DND-41 (cell line): ENCODE measurements at regions not wholly inside any gene's neighbourhood (a gene's known extent, or its start where the extent isn't known, plus 50 kb on each side); places are given as distances from the start of the nearest gene placed in this dataset.

Experiments used
- ATAC-seq: fragments of 200-7000 bp; cut with Tn5 transposase; 3 replicates; pipeline ENCODE4 v1.9.1; 2021; ENCODE audit warnings: low read depth; ENCODE audit not compliant: insufficient read depth
- DNase-seq: peaks from one replicate; pipeline ENCODE4 v3.0.0-alpha.2; 2020
- H2AFZ ChIP-seq: 2 replicates; pipeline ENCODE4 v1.6.0; 2012; ENCODE audit warnings: low read depth, low read length
- H3K27ac ChIP-seq: 2 replicates; pipeline ENCODE4 v1.5.1; 2012; ENCODE audit warnings: low read length, inconsistent platforms
- H3K27me3 ChIP-seq: fragments of 200-600 bp; sonication (generic); 2 replicates; pipeline ENCODE4 v1.6.0; 2012; ENCODE audit warnings: low read length, mild to moderate bottlenecking, inconsistent platforms; ENCODE audit not compliant: insufficient read depth, poor library complexity
- H3K36me3 ChIP-seq: 2 replicates; pipeline ENCODE4 v1.5.1; 2012; ENCODE audit warnings: low read length, inconsistent platforms; ENCODE audit not compliant: insufficient read depth
- H3K4me1 ChIP-seq: 2 replicates; pipeline ENCODE4 v1.5.1; 2012; ENCODE audit warnings: mild to moderate bottlenecking, low read length; ENCODE audit not compliant: insufficient read depth
- H3K4me2 ChIP-seq: 2 replicates; pipeline ENCODE4 v1.6.0; 2012; ENCODE audit warnings: mild to moderate bottlenecking, moderate library complexity, low read length, inconsistent platforms; ENCODE audit not compliant: insufficient read depth
- H3K4me3 ChIP-seq, 2 experiments: fragments of 200-600 bp in 1 of 2; shearing (Covaris generic) in 1 of 2; 2 replicates each; pipeline ENCODE4 v1.5.1; 2012 to 2016; ENCODE audit warnings: inconsistent platforms in 2 of 2, low read length in 2 of 2, mild to moderate bottlenecking in 2 of 2, low read depth in 1 of 2, moderate library complexity in 1 of 2
- H3K79me2 ChIP-seq: 2 replicates; pipeline ENCODE4 v1.6.0; 2012; ENCODE audit warnings: low read length, inconsistent platforms; ENCODE audit not compliant: insufficient read depth
- H3K9ac ChIP-seq: 2 replicates; pipeline ENCODE4 v1.6.0; 2012; ENCODE audit warnings: low read depth, mild to moderate bottlenecking, inconsistent platforms, low read length, moderate library complexity
- H3K9me3 ChIP-seq: 2 replicates; pipeline ENCODE4 v1.5.1; 2012; ENCODE audit warnings: low read length, moderate library complexity, mild to moderate bottlenecking, inconsistent platforms; ENCODE audit not compliant: insufficient read depth, severe bottlenecking
- H4K20me1 ChIP-seq: 2 replicates; pipeline ENCODE4 v1.6.0; 2012; ENCODE audit warnings: low read length; ENCODE audit not compliant: insufficient read depth
- CTCF ChIP-seq: IDR thresholded peaks from 2 replicates; pipeline ENCODE4 v1.5.1; 2012; ENCODE audit warnings: borderline replicate concordance, low read length, moderate library complexity, mild to moderate bottlenecking; ENCODE audit not compliant: poor library complexity, severe bottlenecking; ENCODE audit errors: extremely low read depth
- EZH2 ChIP-seq: IDR thresholded peaks from 3 replicates; pipeline ENCODE4 v1.6.1; 2012; ENCODE audit warnings: borderline replicate concordance, low read depth, mild to moderate bottlenecking, moderate library complexity, low read length, inconsistent platforms; ENCODE audit not compliant: severe bottlenecking

GRCh38 chr19:30293051-30293785, 79.0 kb upstream of the ZNF536 start:
- Histone ChIP-seq H4K20me1 (no peaks in the 10 kb centered on the region), H3K4me3 (no peak overlapping the region), H3K9me3 (no peaks in the 10 kb centered on the region), H2AFZ (no peak overlapping the region), H3K4me1 (no peaks in the 10 kb centered on the region), H3K79me2 (no peaks in the 10 kb centered on the region), H3K36me3 (no peaks in the 10 kb centered on the region), H3K27ac (no peak overlapping the region), H3K27me3 (no peaks in the 10 kb centered on the region), H3K4me2 (no peak overlapping the region), H3K9ac (no peak overlapping the region)
- ATAC-seq: no peak
- TF ChIP-seq CTCF: no peak
- no peak for DNase-seq

GRCh38 chr19:30297969-30298368, 74.2 kb upstream of the ZNF536 start:
- Histone ChIP-seq H3K36me3 (no peaks in the 10 kb centered on the region), H3K27ac (no peak overlapping the region), H3K4me3 (no peak overlapping the region), H4K20me1 (no peaks in the 10 kb centered on the region), H3K9ac (no peak overlapping the region), H3K4me1 (no peaks in the 10 kb centered on the region), H3K4me2 (no peak overlapping the region), H3K27me3 (no peaks in the 10 kb centered on the region), H3K9me3 (no peaks in the 10 kb centered on the region), H3K79me2 (no peaks in the 10 kb centered on the region), H2AFZ (no peak overlapping the region)
- TF ChIP-seq CTCF (no peak), EZH2 (no peak)
- DNase-seq: no peak
- no peak for ATAC-seq

GRCh38 chr19:30303131-30303654, 69.0 kb upstream of the ZNF536 start:
- Histone ChIP-seq H3K4me1 (no peaks in the 10 kb centered on the region), H3K9me3 (no peaks in the 10 kb centered on the region), H3K79me2 (no peaks in the 10 kb centered on the region), H4K20me1 (no peaks in the 10 kb centered on the region), H3K4me2 (no peak overlapping the region), H3K36me3 (no peaks in the 10 kb centered on the region), H2AFZ (no peak overlapping the region), H3K9ac (no peak overlapping the region), H3K27ac (no peak overlapping the region), H3K27me3 (no peaks in the 10 kb centered on the region), H3K4me3 (no peak overlapping the region)
- ATAC-seq (no peak), DNase-seq (no peak)
- TF ChIP-seq EZH2 (no peak), CTCF (no peak)

- Histone ChIP-seq H3K79me2 (no peaks in the 10 kb centered on the region), H3K9ac (no peak overlapping the region), H3K4me2 (no peak overlapping the region), H2AFZ (no peak overlapping the region), H3K36me3 (no peaks in the 10 kb centered on the region), H3K9me3 (no peaks in the 10 kb centered on the region), H3K27ac (no peak overlapping the region), H3K4me3 (no peak overlapping the region), H3K27me3 (no peaks in the 10 kb centered on the region), H3K4me1 (no peaks in the 10 kb centered on the region), H4K20me1 (no peaks in the 10 kb centered on the region)
- ATAC-seq (no peak), DNase-seq (no peak)
- TF ChIP-seq CTCF (no peak), EZH2 (no peak)
Observed at GRCh38 chr19:30304540-30304939, 67.6 kb upstream of the ZNF536 start.
